SJSA1 (cell line): ENCODE measurements at regions not wholly inside any gene's neighbourhood (a gene's known extent, or its start where the extent isn't known, plus 50 kb on each side); places are given as distances from the start of the nearest gene placed in this dataset.
A peak's percentile ranks its signal among the peaks of the same experiment; 100 is the strongest.

ENCODE experiments used
- DNase-seq, 2 experiments: peaks; one replicate each; pipeline ENCODE4 v3.0.0-alpha.2; 2015 to 2020; ENCODE audit warnings: low spot score in 2 of 2, low read depth in 1 of 2
- H3K27ac ChIP-seq: fragments of 250-450 bp; sonication (Bioruptor Pico); 2 replicates; pipeline ENCODE4 v1.5.1; 2020; ENCODE audit warnings: mild to moderate bottlenecking, moderate library complexity
- H3K27me3 ChIP-seq: fragments of 250-450 bp; sonication (Bioruptor Pico); replicated peaks from 2 replicates; pipeline ENCODE4 v1.5.1; 2020; ENCODE audit warnings: mild to moderate bottlenecking, moderate library complexity
- H3K36me3 ChIP-seq: fragments of 250-450 bp; sonication (Bioruptor Pico); 2 replicates; pipeline ENCODE4 v1.5.1; 2020; ENCODE audit warnings: mild to moderate bottlenecking
- H3K4me1 ChIP-seq: fragments of 250-450 bp; sonication (Bioruptor Pico); replicated peaks from 2 replicates; pipeline ENCODE4 v1.6.1; 2021; ENCODE audit warnings: mild to moderate bottlenecking
- H3K4me3 ChIP-seq: fragments of 250-450 bp; sonication (Bioruptor Pico); 2 replicates; pipeline ENCODE4 v1.5.1; 2020; ENCODE audit warnings: mild to moderate bottlenecking
- H3K9me3 ChIP-seq: fragments of 250-450 bp; sonication (Bioruptor Pico); replicated peaks from 2 replicates; pipeline ENCODE4 v1.5.1; 2020; ENCODE audit warnings: mild to moderate bottlenecking

- no peak for DNase-seq
- no peaks in the 10 kb centered on the region for H3K36me3 ChIP-seq
- no peaks in the 10 kb centered on the region for H3K4me1 ChIP-seq
- H3K27ac ChIP-seq, result no peak overlapping the region
- no peaks in the 10 kb centered on the region for H3K27me3 ChIP-seq
- H3K9me3 ChIP-seq, result peaks cover 13% of the 10 kb centered on the region
- H3K4me3 ChIP-seq, result no peak overlapping the region
Observed at GRCh38 chr16:65772134-65772732, 594.3 kb upstream of the CDH5 start.

DNA sequence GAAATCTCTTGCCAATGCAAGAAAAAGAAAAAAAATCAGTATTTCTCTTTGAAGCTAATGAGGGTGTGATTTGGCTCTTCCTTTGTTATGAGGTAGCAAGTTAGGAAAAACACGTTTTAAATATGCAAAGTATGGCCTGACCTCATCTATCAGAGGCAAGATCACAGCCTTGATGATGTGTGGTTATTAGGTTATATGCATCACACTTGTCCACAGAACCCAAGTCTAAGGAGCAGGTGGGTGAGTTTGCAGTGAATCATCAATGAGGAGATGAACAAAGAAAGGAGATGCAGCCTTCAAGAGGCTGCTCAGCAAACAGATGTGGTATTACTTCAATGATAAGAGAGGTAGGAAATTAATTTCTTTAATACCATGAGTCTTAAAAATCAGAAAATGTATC is 594.8 kb upstream of the CDH5 start:
- Histone ChIP-seq H3K27ac (no peak overlapping the region), H3K27me3 (no peaks in the 10 kb centered on the region), H3K36me3 (no peaks in the 10 kb centered on the region), H3K4me1 (no peaks in the 10 kb centered on the region), H3K9me3 (peaks cover 13% of the 10 kb centered on the region), H3K4me3 (no peak overlapping the region)
- DNase-seq, result no peak

GRCh38 chr16:65770752-65771151 is 595.7 kb upstream of the CDH5 start:
- Histone ChIP-seq H3K27ac (no peak overlapping the region), H3K4me1 (no peaks in the 10 kb centered on the region), H3K9me3 (peaks cover 13% of the 10 kb centered on the region), H3K4me3 (no peak overlapping the region), H3K27me3 (no peaks in the 10 kb centered on the region), H3K36me3 (no peaks in the 10 kb centered on the region)
- DNase-seq, result no peak

DNA sequence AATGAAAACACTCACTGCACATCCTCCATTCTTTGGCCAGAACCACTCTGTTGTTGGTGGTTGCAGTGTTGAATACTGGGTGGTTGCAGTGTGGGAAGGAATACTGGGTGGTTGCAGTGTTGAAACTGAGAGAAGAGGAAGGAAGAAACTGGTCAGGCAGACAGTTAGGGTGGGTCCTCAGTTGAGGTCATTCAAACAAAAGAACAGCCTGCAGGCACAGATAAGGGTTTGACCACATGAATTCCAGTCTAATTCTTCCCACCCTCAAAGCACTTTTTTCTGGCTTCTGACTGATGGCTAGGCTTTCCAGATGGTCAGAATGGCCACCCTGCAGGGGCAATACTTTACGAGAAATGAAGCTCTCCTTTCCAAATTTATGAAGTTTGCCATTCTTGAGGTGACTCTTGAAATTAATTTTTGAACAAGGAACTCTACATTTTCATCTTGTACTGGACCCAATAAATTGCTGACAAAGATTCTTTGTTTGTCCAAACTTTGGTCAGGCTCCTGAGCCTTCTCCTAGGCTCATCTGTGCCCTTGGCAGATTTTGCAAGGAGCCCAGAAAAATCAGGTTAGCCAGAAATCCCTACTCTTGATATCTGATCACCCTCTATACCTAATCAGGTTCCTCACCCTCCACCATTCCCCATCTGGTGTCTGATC is 596.6 kb upstream of the CDH5 start:
- Histone ChIP-seq H3K36me3 (no peaks in the 10 kb centered on the region), H3K4me3 (no peak overlapping the region), H3K27me3 (no peaks in the 10 kb centered on the region), H3K27ac (no peak overlapping the region), H3K9me3 (peaks cover 13% of the 10 kb centered on the region), H3K4me1 (no peaks in the 10 kb centered on the region)
- peak in 1 of 2 experiments; percentile 2 for DNase-seq

DNA sequence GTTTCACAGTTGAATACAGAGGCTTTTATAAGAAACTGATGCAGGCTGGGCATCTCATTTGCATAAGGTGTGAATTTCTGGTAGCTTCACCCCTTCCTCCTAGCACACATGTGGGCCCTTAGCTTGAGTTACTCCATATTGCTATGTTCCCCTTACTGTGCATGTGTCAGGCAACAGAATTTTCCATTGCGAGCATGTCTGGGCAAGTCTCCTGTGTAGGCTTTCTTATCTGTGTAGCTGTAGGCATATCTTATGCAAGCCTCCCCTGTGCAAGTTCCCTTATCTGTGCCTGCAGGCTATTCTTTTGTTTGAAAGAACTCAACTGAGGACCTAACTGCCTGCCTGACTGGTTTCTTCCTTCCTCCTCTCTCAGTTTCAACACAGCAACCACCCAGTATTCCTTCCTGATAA is 597.4 kb upstream of the CDH5 start:
- peaks cover 13% of the 10 kb centered on the region for H3K9me3 ChIP-seq
- no peaks in the 10 kb centered on the region for H3K36me3 ChIP-seq
- no peaks in the 10 kb centered on the region for H3K4me1 ChIP-seq
- DNase-seq, result no peak
- no peak overlapping the region for H3K4me3 ChIP-seq
- H3K27me3 ChIP-seq, result no peaks in the 10 kb centered on the region
- no peak overlapping the region for H3K27ac ChIP-seq

GRCh38 chr16:65767125-65767524 is 599.4 kb upstream of the CDH5 start:
- H3K36me3 ChIP-seq, result no peaks in the 10 kb centered on the region
- no peak overlapping the region for H3K27ac ChIP-seq
- H3K4me3 ChIP-seq, result no peak overlapping the region
- H3K4me1 ChIP-seq, result no peaks in the 10 kb centered on the region
- H3K27me3 ChIP-seq, result no peaks in the 10 kb centered on the region
- no peak for DNase-seq
- peaks cover 13% of the 10 kb centered on the region for H3K9me3 ChIP-seq

DNA sequence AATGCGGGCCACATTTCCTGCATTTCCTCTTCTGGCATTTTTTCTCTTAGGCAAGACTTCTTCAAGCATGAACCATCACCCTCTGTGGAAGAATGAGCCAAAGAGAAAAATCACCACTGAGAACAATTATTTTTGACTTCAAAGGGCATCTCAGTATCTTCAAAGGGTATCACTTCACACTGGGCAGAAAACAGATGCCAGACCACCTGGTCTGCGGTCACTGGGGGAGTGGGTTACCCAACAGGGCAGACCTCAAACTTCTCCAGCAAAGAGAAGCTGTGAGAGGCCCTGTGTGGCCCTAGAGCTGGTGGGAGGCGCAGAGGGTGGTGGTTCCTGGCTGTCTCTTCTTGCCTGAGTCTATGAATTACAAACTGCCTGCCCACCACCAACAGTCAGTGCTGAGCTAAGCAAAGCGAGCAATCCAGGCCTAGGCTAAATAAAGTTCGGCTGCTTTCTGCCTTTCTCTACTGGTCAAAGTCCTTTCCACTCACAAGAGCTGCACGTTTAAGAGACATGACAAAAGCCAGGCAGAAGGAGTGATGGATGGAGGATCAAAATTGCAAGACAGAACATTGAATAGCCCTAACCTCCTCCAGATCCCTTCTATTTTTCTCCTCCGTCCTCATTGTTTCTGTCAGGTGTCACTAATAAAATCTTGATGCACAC is 602.7 kb upstream of the CDH5 start:
- Histone ChIP-seq H3K9me3 (no peaks in the 10 kb centered on the region), H3K4me1 (no peaks in the 10 kb centered on the region), H3K27ac (no peak overlapping the region), H3K36me3 (no peaks in the 10 kb centered on the region), H3K4me3 (no peak overlapping the region), H3K27me3 (no peaks in the 10 kb centered on the region)
- no peak for DNase-seq

GRCh38 chr16:65760874-65761273 is 605.6 kb upstream of the CDH5 start:
- DNase-seq, result no peak
- Histone ChIP-seq H3K27ac (no peak overlapping the region), H3K4me1 (no peaks in the 10 kb centered on the region), H3K27me3 (no peaks in the 10 kb centered on the region), H3K36me3 (no peaks in the 10 kb centered on the region), H3K9me3 (no peaks in the 10 kb centered on the region), H3K4me3 (no peak overlapping the region)

DNA sequence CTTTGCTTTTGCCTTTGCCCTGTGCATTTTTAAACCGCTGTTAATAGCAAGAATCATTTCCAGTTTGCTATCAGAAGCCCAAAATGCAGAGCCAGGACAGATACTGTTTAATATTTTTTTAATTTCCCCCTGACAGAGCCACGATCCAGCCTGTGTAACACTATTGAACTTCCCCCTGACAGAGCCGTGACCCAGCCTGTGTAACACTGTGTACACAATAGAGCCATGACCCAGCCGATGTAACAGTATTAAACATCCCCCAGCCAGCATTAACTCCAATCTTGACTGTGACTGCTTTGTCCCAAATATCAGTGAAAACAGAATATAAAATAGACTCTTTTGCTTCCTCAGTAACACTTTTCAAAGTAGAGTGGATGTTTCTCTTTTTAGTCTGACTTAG is 607.9 kb upstream of the CDH5 start:
- H3K27me3 ChIP-seq, result no peaks in the 10 kb centered on the region
- H3K4me3 ChIP-seq, result no peak overlapping the region
- no peak for DNase-seq
- no peaks in the 10 kb centered on the region for H3K4me1 ChIP-seq
- no peaks in the 10 kb centered on the region for H3K9me3 ChIP-seq
- H3K36me3 ChIP-seq, result no peaks in the 10 kb centered on the region
- H3K27ac ChIP-seq, result no peak overlapping the region

DNA sequence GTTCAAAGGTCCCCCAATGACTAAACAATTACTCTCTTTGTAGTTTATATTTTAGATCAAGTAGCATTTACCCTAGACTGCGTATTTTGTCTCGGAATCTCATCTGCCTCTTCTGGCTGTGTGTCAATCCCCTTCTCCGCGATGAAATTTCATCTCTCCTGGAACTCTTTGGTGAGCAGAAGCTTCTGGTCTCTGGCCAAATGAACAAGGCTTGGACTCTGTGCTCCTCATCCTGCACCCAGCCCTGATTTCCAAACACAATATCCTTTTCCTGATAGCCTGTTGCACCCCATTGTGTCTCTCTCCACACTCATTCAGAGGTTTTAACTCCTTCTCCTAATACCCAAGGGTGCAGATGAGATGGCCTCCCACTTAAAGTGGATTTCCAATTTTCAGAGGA is 609.4 kb upstream of the CDH5 start:
- Histone ChIP-seq H3K27me3 (no peaks in the 10 kb centered on the region), H3K27ac (no peak overlapping the region), H3K4me1 (no peaks in the 10 kb centered on the region), H3K9me3 (no peaks in the 10 kb centered on the region), H3K36me3 (no peaks in the 10 kb centered on the region), H3K4me3 (no peak overlapping the region)
- no peak for DNase-seq

DNA sequence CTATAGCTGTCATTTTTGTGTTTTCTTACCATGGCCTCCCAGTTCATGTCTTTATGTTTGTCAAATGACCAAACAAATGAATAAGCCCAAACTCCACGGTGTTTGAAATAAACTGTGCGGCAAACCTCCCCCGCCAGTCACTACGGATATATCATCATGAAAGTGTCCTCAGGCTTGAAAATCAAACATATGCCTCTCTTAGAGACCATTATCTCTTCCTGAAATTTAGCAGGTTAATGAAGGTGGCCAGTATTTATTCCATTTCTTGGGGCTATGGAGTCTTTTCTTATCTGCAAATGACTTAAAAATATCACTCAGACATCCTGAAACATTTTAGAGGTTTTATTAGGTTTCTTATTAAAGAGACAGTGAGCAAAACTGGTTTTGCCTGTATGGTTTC is 610.3 kb upstream of the CDH5 start:
- H3K4me3 ChIP-seq, result no peak overlapping the region
- H3K27me3 ChIP-seq, result no peaks in the 10 kb centered on the region
- no peaks in the 10 kb centered on the region for H3K36me3 ChIP-seq
- no peaks in the 10 kb centered on the region for H3K4me1 ChIP-seq
- no peak for DNase-seq
- no peaks in the 10 kb centered on the region for H3K9me3 ChIP-seq
- H3K27ac ChIP-seq, result no peak overlapping the region

DNA sequence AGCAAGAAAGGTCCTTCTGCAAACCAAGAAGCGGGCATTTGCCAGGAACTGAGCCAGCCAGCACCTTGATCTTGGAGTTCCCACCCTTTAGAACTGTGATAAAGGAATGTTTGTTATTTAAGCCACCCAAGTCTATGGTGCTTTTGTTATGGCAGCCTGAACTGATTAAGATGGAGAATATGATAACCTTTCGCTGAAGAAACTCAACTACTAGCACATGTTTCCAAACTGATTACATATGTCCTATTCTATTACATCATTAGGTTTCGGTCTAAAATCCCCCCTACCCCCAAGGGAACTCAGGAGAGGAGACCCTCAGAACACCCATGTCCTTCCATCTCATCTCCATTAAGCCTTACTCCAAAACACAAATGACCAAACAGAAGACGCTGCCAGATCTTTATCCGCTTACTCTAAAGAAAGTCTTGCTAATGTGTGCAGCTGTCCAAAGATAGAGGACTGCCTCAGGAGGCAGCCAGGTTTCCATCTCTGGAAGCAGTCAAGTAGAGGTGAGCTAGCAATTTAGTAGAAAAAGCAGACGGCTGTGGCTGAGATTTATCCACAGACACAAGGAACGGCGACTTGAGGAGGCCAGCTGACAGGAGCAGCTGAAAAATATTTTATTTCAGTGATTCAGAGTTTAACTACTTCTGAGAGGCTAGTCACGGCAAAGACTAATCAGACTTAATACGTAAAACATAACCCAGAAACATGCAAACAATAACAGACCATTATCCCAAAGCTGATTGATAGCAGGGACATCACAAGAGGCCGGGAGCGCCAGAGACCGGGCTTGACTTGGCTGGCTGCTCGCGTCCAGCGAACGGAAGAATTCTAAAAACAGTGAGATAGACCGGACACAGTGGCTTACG is 611.4 kb upstream of the CDH5 start:
- Histone ChIP-seq H3K27me3 (no peaks in the 10 kb centered on the region), H3K27ac (no peak overlapping the region), H3K36me3 (no peaks in the 10 kb centered on the region), H3K4me1 (no peaks in the 10 kb centered on the region), H3K4me3 (no peak overlapping the region), H3K9me3 (no peaks in the 10 kb centered on the region)
- DNase-seq, result no peak

- Histone ChIP-seq H3K4me1 (no peaks in the 10 kb centered on the region), H3K27ac (no peak overlapping the region), H3K4me3 (no peak overlapping the region), H3K27me3 (no peaks in the 10 kb centered on the region), H3K9me3 (no peaks in the 10 kb centered on the region), H3K36me3 (no peaks in the 10 kb centered on the region)
- no peak for DNase-seq
Observed at GRCh38 chr16:65752522-65752844, 614.0 kb upstream of the CDH5 start.
